H1 (cell line): ENCODE measurements at regions not wholly inside any gene's neighbourhood (a gene's known extent, or its start where the extent isn't known, plus 50 kb on each side); places are given as distances from the start of the nearest gene placed in this dataset.

Experiments used
- CTCF ChIA-PET: fragments of 300-600 bp; sonication (Branson Sonifier 250); formaldehyde crosslinking; loops from one replicate; lab custom pipeline; 2021; ENCODE audit not compliant: partially characterized antibody; lab: Charles Lee
- POLR2A ChIA-PET: fragments of 300-600 bp; sonication (Branson Sonifier 250); formaldehyde crosslinking; loops from one replicate; lab custom pipeline; 2021; ENCODE audit warnings: inconsistent platforms; ENCODE audit not compliant: partially characterized antibody; lab: Charles Lee
- DNase-seq, 2 experiments: peaks; one replicate each; pipeline versions ENCODE4 v3.0.0 to v3.0.0-alpha.2; 2010 to 2022; ENCODE audit warnings: low spot score in 2 of 2, low read depth in 1 of 2, mixed read lengths in 1 of 2
- FAIRE-seq: peaks from 2 replicates; lab custom pipeline; 2011; peaks lifted over from hg19 to GRCh38; lab: Jason Lieb, UNC
- H2AFZ ChIP-seq: 2 replicates; pipeline ENCODE4 v1.8.1; 2012; ENCODE audit warnings: low read length, inconsistent platforms
- H2AK5ac ChIP-seq: 2 replicates; pipeline ENCODE4 v1.6.1; 2013; ENCODE audit warnings: low read depth, low read length
- H2BK120ac ChIP-seq: replicated peaks from 2 replicates; pipeline ENCODE3; 2013; ENCODE audit warnings: low read depth, low read length, inconsistent platforms
- H2BK12ac ChIP-seq: 2 replicates; pipeline ENCODE4 v1.6.1; 2013; ENCODE audit warnings: low read depth, low read length
- H2BK15ac ChIP-seq: 2 replicates; pipeline ENCODE4 v1.6.1; 2013; ENCODE audit warnings: low read length
- H2BK20ac ChIP-seq: 2 replicates; pipeline ENCODE4 v1.6.1; 2013; ENCODE audit warnings: low read length
- H2BK5ac ChIP-seq: 2 replicates; pipeline ENCODE4 v1.6.1; 2013; ENCODE audit warnings: low read depth, low read length
- H3K14ac ChIP-seq: 2 replicates; pipeline ENCODE4 v1.6.1; 2013; ENCODE audit warnings: inconsistent platforms; ENCODE audit not compliant: insufficient read length
- H3K18ac ChIP-seq: 2 replicates; pipeline ENCODE4 v1.6.1; 2013; ENCODE audit warnings: low read length; ENCODE audit errors: extremely low read depth
- H3K23ac ChIP-seq: 2 replicates; pipeline ENCODE4 v1.6.1; 2013; ENCODE audit warnings: inconsistent platforms; ENCODE audit not compliant: insufficient read length
- H3K23me2 ChIP-seq: 2 replicates; pipeline ENCODE4 v1.6.1; 2013; ENCODE audit warnings: low read depth, low read length
- H3K27ac ChIP-seq: 2 replicates; pipeline ENCODE4 v1.6.1; 2011; ENCODE audit warnings: low read depth, low read length, inconsistent platforms
- H3K27me3 ChIP-seq, 4 experiments: replicated peaks in 1 of 4; 1 replicate in 1 of 4; 2 replicates in 3 of 4; pipeline versions ENCODE4 v1.6.1 to v1.8.1; 2011 to 2013; ENCODE audit warnings: low read length in 3 of 4, mild to moderate bottlenecking in 3 of 4, inconsistent platforms in 2 of 4, mixed read lengths in 2 of 4, moderate library complexity in 1 of 4; ENCODE audit not compliant: control insufficient read depth in 3 of 4, insufficient read depth in 3 of 4; ENCODE audit errors: extremely low read depth in 1 of 4
- H3K36me3 ChIP-seq, 4 experiments: 2 replicates each; pipeline versions ENCODE4 v1.6.1 to v1.8.1; 2011 to 2013; ENCODE audit warnings: mild to moderate bottlenecking in 4 of 4, low read length in 3 of 4, moderate library complexity in 2 of 4, control low read depth in 1 of 4, inconsistent platforms in 1 of 4; ENCODE audit not compliant: insufficient read depth in 4 of 4, control insufficient read depth in 2 of 4
- H3K4ac ChIP-seq: replicated peaks from 2 replicates; pipeline ENCODE3; 2013; ENCODE audit warnings: low read length, low read depth, mixed read lengths, inconsistent platforms; ENCODE audit not compliant: insufficient read length
- H3K4me1 ChIP-seq, 4 experiments: replicated peaks in 1 of 4; 1 replicate in 1 of 4; 2 replicates in 3 of 4; pipeline versions ENCODE4 v1.6.1 to v1.8.1; 2011 to 2013; ENCODE audit warnings: low read length in 3 of 4, inconsistent platforms in 2 of 4, mixed read lengths in 1 of 4; ENCODE audit not compliant: insufficient read depth in 4 of 4, control insufficient read depth in 3 of 4
- H3K4me2 ChIP-seq, 2 experiments: 2 replicates each; pipeline versions ENCODE4 v1.6.1 to v1.8.1; 2011 to 2013; ENCODE audit warnings: low read depth in 2 of 2, low read length in 2 of 2, control low read depth in 1 of 2, inconsistent platforms in 1 of 2, mild to moderate bottlenecking in 1 of 2; ENCODE audit not compliant: insufficient read depth in 1 of 2
- H3K4me3 ChIP-seq, 4 experiments: fragments of 200-600, 300-600 bp in 1 of 4; sonication (generic), shearing (Covaris generic), sonication (Bioruptor Twin) in 1 of 4; 2 replicates each; pipeline versions ENCODE4 v1.5.1 to v1.8.1; 2011 to 2016; ENCODE audit warnings: low read length in 4 of 4, low read depth in 3 of 4, control low read depth in 2 of 4, inconsistent platforms in 2 of 4, mild to moderate bottlenecking in 2 of 4, mixed read lengths in 1 of 4, moderate library complexity in 1 of 4; ENCODE audit not compliant: insufficient read depth in 2 of 4; ENCODE audit errors: extremely low read depth in 1 of 4
- H3K56ac ChIP-seq: replicated peaks from 2 replicates; pipeline ENCODE3; 2013; ENCODE audit warnings: low read depth, mild to moderate bottlenecking, mixed read lengths, low read length, inconsistent platforms; ENCODE audit not compliant: insufficient read length
- H3K79me1 ChIP-seq: 2 replicates; pipeline ENCODE4 v1.6.1; 2013; ENCODE audit warnings: low read depth, low read length, control low read depth
- H3K79me2 ChIP-seq, 2 experiments: 2 replicates each; pipeline versions ENCODE4 v1.6.1 to v1.8.1; 2012 to 2013; ENCODE audit warnings: low read length in 2 of 2, mild to moderate bottlenecking in 2 of 2, inconsistent platforms in 1 of 2; ENCODE audit not compliant: insufficient read depth in 2 of 2, control insufficient read depth in 1 of 2
- H3K9ac ChIP-seq, 4 experiments: replicated peaks in 1 of 4; 1 replicate in 1 of 4; 2 replicates in 3 of 4; pipeline versions ENCODE4 v1.6.1 to v1.8.1; 2011 to 2013; ENCODE audit warnings: low read depth in 3 of 4, low read length in 3 of 4, control low read depth in 2 of 4, mild to moderate bottlenecking in 2 of 4, moderate library complexity in 2 of 4, inconsistent platforms in 1 of 4; ENCODE audit errors: extremely low read depth in 1 of 4
- H3K9me3 ChIP-seq, 2 experiments: 2 replicates each; pipeline versions ENCODE4 v1.6.1 to v1.8.1; 2012 to 2013; ENCODE audit warnings: mild to moderate bottlenecking in 2 of 2, moderate library complexity in 2 of 2, control low read depth in 1 of 2, inconsistent platforms in 1 of 2, low read depth in 1 of 2, low read length in 1 of 2, mixed read lengths in 1 of 2; ENCODE audit not compliant: insufficient read depth in 2 of 2
- H4K20me1 ChIP-seq, 2 experiments: replicated peaks in 1 of 2; 2 replicates each; pipeline versions ENCODE3 to v1.8.1; 2011 to 2013; ENCODE audit warnings: inconsistent platforms in 2 of 2, low read length in 2 of 2, mild to moderate bottlenecking in 1 of 2; ENCODE audit not compliant: insufficient read depth in 2 of 2, control insufficient read depth in 1 of 2
- H4K5ac ChIP-seq: 2 replicates; pipeline ENCODE4 v1.6.1; 2013; ENCODE audit warnings: low read length, low read depth, mixed read lengths, inconsistent platforms; ENCODE audit not compliant: insufficient read length
- H4K8ac ChIP-seq: 2 replicates; pipeline ENCODE4 v1.8.0; 2013; ENCODE audit warnings: mild to moderate bottlenecking, moderate library complexity, low read length, inconsistent platforms; ENCODE audit not compliant: insufficient read depth; ENCODE audit errors: extremely low read depth
- H4K91ac ChIP-seq: replicated peaks from 2 replicates; pipeline ENCODE3; 2013; ENCODE audit warnings: low read length, mixed read lengths, inconsistent platforms; ENCODE audit not compliant: insufficient read length
- EP300 ChIP-seq, 2 experiments: IDR thresholded peaks; 1 replicate in 1 of 2; 2 replicates in 1 of 2; pipeline ENCODE4 v1.6.1; 2011 to 2012; ENCODE audit warnings: low read depth in 2 of 2, low read length in 2 of 2, mild to moderate bottlenecking in 2 of 2, borderline replicate concordance in 1 of 2, inconsistent platforms in 1 of 2, moderate library complexity in 1 of 2
- GTF2F1 ChIP-seq: IDR thresholded peaks from 2 replicates; pipeline ENCODE4 v1.6.1; 2012; ENCODE audit warnings: low read depth, low read length, improper control_type of control experiment, borderline replicate concordance
- HDAC2 ChIP-seq, 2 experiments: fragments of 300-600 bp in 1 of 2; sonication (generic) in 1 of 2; IDR thresholded peaks; 2 replicates each; pipeline ENCODE4 v1.6.1; 2011 to 2012; ENCODE audit warnings: low read depth in 2 of 2, low read length in 2 of 2, mild to moderate bottlenecking in 2 of 2, moderate library complexity in 2 of 2, borderline replicate concordance in 1 of 2, inconsistent platforms in 1 of 2
- MAFK ChIP-seq: IDR thresholded peaks from 2 replicates; pipeline ENCODE4 v1.6.1; 2012; ENCODE audit warnings: low read depth, mild to moderate bottlenecking, improper control_type of control experiment, low read length
- NANOG ChIP-seq: IDR thresholded peaks from 2 replicates; pipeline ENCODE4 v1.6.1; 2011; ENCODE audit warnings: low read length, low read depth, mild to moderate bottlenecking, inconsistent platforms; ENCODE audit not compliant: insufficient read depth, poor library complexity, severe bottlenecking
- PHF8 ChIP-seq: fragments of 200-600 bp; sonication (generic); conservative IDR thresholded peaks from 2 replicates; pipeline ENCODE4 v1.7.1; 2012; ENCODE audit warnings: low read depth, mild to moderate bottlenecking, inconsistent platforms, low read length, moderate library complexity
- POLR2A ChIP-seq, 2 experiments: IDR thresholded peaks; 1 replicate in 1 of 2; 2 replicates in 1 of 2; pipeline ENCODE4 v1.6.1; 2011; ENCODE audit warnings: low read depth in 2 of 2, low read length in 2 of 2, mild to moderate bottlenecking in 2 of 2; ENCODE audit errors: control extremely low read depth in 1 of 2
- RNF2 ChIP-seq: fragments of 200-900, 300-1000 bp; sonication (generic); IDR thresholded peaks from 2 replicates; pipeline ENCODE4 v1.7.1; 2016; ENCODE audit warnings: borderline replicate concordance, low read depth, mild to moderate bottlenecking, antibody characterized with exemption, low read length; ENCODE audit not compliant: poor library complexity, severe bottlenecking; ENCODE audit errors: missing control alignments
- SIRT6 ChIP-seq: IDR thresholded peaks from one replicate; pipeline ENCODE4 v1.7.1; 2012; ENCODE audit warnings: low read length, inconsistent platforms
- SP1 ChIP-seq: IDR thresholded peaks from 2 replicates; pipeline ENCODE4 v1.6.1; 2011; ENCODE audit warnings: low read depth, low read length
- SP4 ChIP-seq: IDR thresholded peaks from 2 replicates; pipeline ENCODE4 v1.6.1; 2012; ENCODE audit warnings: low read length, inconsistent platforms
- TAF1 ChIP-seq: IDR thresholded peaks from 2 replicates; pipeline ENCODE4 v1.6.1; 2011; ENCODE audit warnings: mild to moderate bottlenecking, low read depth, low read length
- TEAD4 ChIP-seq: IDR thresholded peaks from 2 replicates; pipeline ENCODE4 v1.6.1; 2012; ENCODE audit warnings: low read depth, low read length, inconsistent platforms, mixed read lengths
- YY1 ChIP-seq: IDR thresholded peaks from 2 replicates; pipeline ENCODE4 v1.6.1; 2011; ENCODE audit warnings: low read depth, mild to moderate bottlenecking, low read length
- WGBS, 2 experiments: shearing (Covaris generic) in 1 of 2; methylation state at CpG; one replicate each; pipeline versions ENCODE4 v1.1.6 to v1.1.7; 2013 to 2015; ENCODE audit warnings: low lambda C conversion rate in 2 of 2, mixed read lengths in 2 of 2, inconsistent platforms in 1 of 2, low coverage in 1 of 2, missing lambda C conversion rate in 1 of 2; ENCODE audit not compliant: insufficient replicate concordance in 2 of 2, insufficient coverage in 1 of 2, insufficient read length in 1 of 2; ENCODE audit errors: extremely low coverage in 1 of 2, missing lambda C conversion rate in 1 of 2; 5-methylcytosine and 5-hydroxymethylcytosine counted together

GRCh38 chr13:82747291-82747690 is 1135.0 kb downstream of the SLITRK1 start:
- no peak for DNase-seq
- H3K23ac ChIP-seq = no peak overlapping the region
- no peak overlapping the region for H4K8ac ChIP-seq
- H4K91ac ChIP-seq = no peak overlapping the region
- ChIA-PET CTCF (interaction anchor here (1.4 kb wide), 1 partner anchor 11 kb away, joined by 6 read pairs; no protein-coding TSS in a partner anchor), POLR2A (no interaction called here)
- H3K4me3 ChIP-seq = peak overlapping the region in 1 of 4 experiments; percentile 28; a peak in 1 of 8 replicates
- H3K27me3 ChIP-seq = no peaks in the 10 kb centered on the region
- H4K5ac ChIP-seq = no peak overlapping the region
- no peak overlapping the region for H2AK5ac ChIP-seq
- no peak for FAIRE-seq
- H2AFZ ChIP-seq = no peak overlapping the region
- no peak overlapping the region for H2BK15ac ChIP-seq
- no peak overlapping the region for H2BK5ac ChIP-seq
- no peak overlapping the region for H3K27ac ChIP-seq
- no peaks in the 10 kb centered on the region for H3K79me1 ChIP-seq
- 4% methylated on average over 1 of the region's 1 CpG; no CpG with 5 or more reads in 1 of the 2 experiments for WGBS, 2 experiments
- no peaks in the 10 kb centered on the region for H3K9me3 ChIP-seq
- H2BK12ac ChIP-seq = no peak overlapping the region
- H3K56ac ChIP-seq = no peak overlapping the region
- H3K79me2 ChIP-seq = no peaks in the 10 kb centered on the region
- no peak overlapping the region for H3K4ac ChIP-seq
- H3K4me1 ChIP-seq = peaks cover 0 to 11% (median 5%) of the 10 kb centered on the region in 4 experiments; a peak in 4 of 7 replicates
- no peak overlapping the region for H3K18ac ChIP-seq
- no peak overlapping the region for H2BK120ac ChIP-seq
- no peaks in the 10 kb centered on the region for H3K36me3 ChIP-seq
- H2BK20ac ChIP-seq = no peak overlapping the region
- no peaks in the 10 kb centered on the region for H3K23me2 ChIP-seq
- H3K9ac ChIP-seq = no peak overlapping the region
- no peaks in the 10 kb centered on the region for H4K20me1 ChIP-seq
- no peak overlapping the region for H3K14ac ChIP-seq
- H3K4me2 ChIP-seq = peak overlapping the region in 1 of 2 experiments; percentile 39; a peak in 1 of 4 replicates
- TF ChIP-seq SP4 (no peak), EP300 (IDR thresholded peaks at IDR 0.05; ENCODE audit: borderline replicate concordance in 1 of 2, low read depth in 2 of 2, low read length in 2 of 2) (peak in 1 of 2 experiments; percentile 31; a peak in 1 of 3 replicates), MAFK (peak; percentile 50; the same call in 1 of the 2 replicates), SIRT6 (no peak), TAF1 (no peak), PHF8 (no peak), YY1 (no peak), SP1 (peak; percentile 55; the same call in 1 of the 2 replicates), NANOG (peak; percentile 78), RNF2 (no peak), GTF2F1 (no peak), TEAD4 (peak; percentile 32; the same call in 1 of the 2 replicates), HDAC2 (IDR thresholded peaks at IDR 0.05; ENCODE audit: borderline replicate concordance in 1 of 2, low read depth in 2 of 2, low read length in 2 of 2) (no peak), POLR2A (IDR thresholded peaks at IDR 0.05; ENCODE audit: control extremely low read depth in 1 of 2, low read depth in 2 of 2, low read length in 2 of 2) (no peak)
